ENCODE measurements at regions not wholly inside any gene's neighbourhood (a gene's known extent, or its start where the extent isn't known, plus 50 kb on each side); places are given as distances from the start of the nearest gene placed in this dataset.

DNA sequence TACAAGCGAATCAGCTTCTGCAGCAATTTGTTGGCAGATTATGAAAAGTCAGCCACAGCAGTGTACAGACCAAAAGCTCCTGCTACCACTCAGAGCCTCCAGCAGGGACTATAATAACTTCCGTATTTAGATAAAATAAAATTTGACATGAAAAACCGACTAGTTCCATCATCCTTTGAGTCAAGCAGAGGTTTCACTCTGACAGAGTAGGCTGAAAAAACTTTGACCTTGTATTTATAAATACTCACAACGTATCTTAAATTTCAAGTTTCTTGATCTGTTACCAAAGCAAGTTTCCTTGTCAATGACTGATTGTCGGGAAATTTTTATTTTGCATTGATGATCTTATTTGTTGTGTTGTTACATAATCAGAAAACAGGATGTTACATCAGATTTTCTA lies 283.4 kb downstream of the DAD1 start:
- Histone ChIP-seq H3K27ac (no peak overlapping the region), H3K27me3 (no peaks in the 10 kb centered on the region), H3K9me3 (no peaks in the 10 kb centered on the region), H3K4me1 (no peaks in the 10 kb centered on the region), H3K36me3 (no peaks in the 10 kb centered on the region), H3K4me3 (no peak overlapping the region)
- TF ChIP-seq POLR2A (IDR thresholded peaks at IDR 0.05), result no peak
- TF ChIP-seq CTCF (IDR thresholded peaks at IDR 0.05), result no peak
- intact Hi-C loops (cut with DNase I), result no loop called here
- WGBS (ENCODE audit: insufficient coverage, low coverage, low lambda C conversion rate, missing lambda C conversion rate), result 35% methylated on average over 5 of the region's 5 CpGs
- DNase-seq (no peak), ATAC-seq (no peak)

GRCh38 chr14:22304326-22304725 lies 284.7 kb downstream of the DAD1 start:
- peaks cover 0 to 1% of the 10 kb centered on the region in 2 donors for H3K27me3 ChIP-seq
- no peaks in the 10 kb centered on the region for H3K9me3 ChIP-seq
- no peaks in the 10 kb centered on the region for H3K36me3 ChIP-seq
- intact Hi-C loops (cut with DNase I), result no loop called here
- no peak overlapping the region for H3K27ac ChIP-seq
- no peak for ATAC-seq
- no peaks in the 10 kb centered on the region for H3K4me1 ChIP-seq
- no peak for TF ChIP-seq POLR2A (IDR thresholded peaks at IDR 0.05)
- TF ChIP-seq CTCF (IDR thresholded peaks at IDR 0.05), result no peak
- DNase-seq, result no peak
- 40% methylated on average over 2 of the region's 6 CpGs for WGBS (ENCODE audit: insufficient coverage, low coverage, low lambda C conversion rate, missing lambda C conversion rate)
- H3K4me3 ChIP-seq, result no peak overlapping the region

DNA sequence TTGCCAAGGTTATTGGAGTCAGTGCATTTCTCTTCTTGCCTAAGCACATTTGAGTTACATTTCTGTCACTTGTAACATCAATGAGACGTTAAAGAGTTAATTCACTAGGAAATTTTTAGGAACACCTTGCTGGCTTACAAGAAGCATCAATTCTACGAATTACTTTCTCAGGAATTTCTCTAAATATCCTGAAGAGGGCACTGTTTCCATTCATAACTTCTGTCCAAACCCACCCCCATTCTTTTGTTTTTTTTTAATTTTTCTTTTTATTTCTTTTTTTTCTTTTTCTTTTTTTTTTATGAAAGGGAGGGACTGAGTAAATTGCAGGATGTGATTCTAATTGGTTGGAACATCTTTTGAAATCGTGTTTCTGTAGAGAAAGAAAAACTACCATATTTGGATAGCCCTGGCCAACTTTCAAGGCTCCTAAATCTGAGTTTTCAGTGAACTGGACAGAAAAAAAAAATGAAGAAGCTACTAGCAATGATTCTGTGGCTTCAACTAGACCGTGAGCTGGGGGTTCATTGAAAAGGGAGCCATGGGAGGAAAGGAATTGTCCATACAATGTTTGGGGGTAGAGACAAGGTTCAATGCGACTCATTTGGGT lies 285.3 kb downstream of the DAD1 start:
- Histone ChIP-seq H3K9me3 (no peaks in the 10 kb centered on the region), H3K27ac (no peak overlapping the region), H3K4me1 (no peaks in the 10 kb centered on the region), H3K36me3 (no peaks in the 10 kb centered on the region), H3K27me3 (peaks cover 0 to 5% of the 10 kb centered on the region in 2 donors), H3K4me3 (no peak overlapping the region)
- intact Hi-C loops (cut with DNase I), result no loop called here
- DNase-seq, result no peak
- TF ChIP-seq POLR2A (IDR thresholded peaks at IDR 0.05) (no peak), CTCF (IDR thresholded peaks at IDR 0.05) (peak; percentile 12 to 44 (median 34))
- WGBS (ENCODE audit: insufficient coverage, low coverage, low lambda C conversion rate, missing lambda C conversion rate), result 15% methylated on average over 5 of the region's 5 CpGs
- ATAC-seq, result no peak

- H3K9me3 ChIP-seq, result no peaks in the 10 kb centered on the region
- no peak overlapping the region for H3K4me3 ChIP-seq
- H3K4me1 ChIP-seq, result no peaks in the 10 kb centered on the region
- peaks cover 0 to 5% of the 10 kb centered on the region in 2 donors for H3K27me3 ChIP-seq
- ATAC-seq (no peak), DNase-seq (no peak)
- H3K36me3 ChIP-seq, result no peaks in the 10 kb centered on the region
- no peak for TF ChIP-seq POLR2A (IDR thresholded peaks at IDR 0.05)
- no peak for TF ChIP-seq CTCF (IDR thresholded peaks at IDR 0.05)
- intact Hi-C loops (cut with DNase I), result no loop called here
- WGBS (ENCODE audit: insufficient coverage, low coverage, low lambda C conversion rate, missing lambda C conversion rate), result 55% methylated on average over 2 of the region's 2 CpGs
- H3K27ac ChIP-seq, result no peak overlapping the region
Observed at GRCh38 chr14:22300646-22301045, 288.4 kb downstream of the DAD1 start.

DNA sequence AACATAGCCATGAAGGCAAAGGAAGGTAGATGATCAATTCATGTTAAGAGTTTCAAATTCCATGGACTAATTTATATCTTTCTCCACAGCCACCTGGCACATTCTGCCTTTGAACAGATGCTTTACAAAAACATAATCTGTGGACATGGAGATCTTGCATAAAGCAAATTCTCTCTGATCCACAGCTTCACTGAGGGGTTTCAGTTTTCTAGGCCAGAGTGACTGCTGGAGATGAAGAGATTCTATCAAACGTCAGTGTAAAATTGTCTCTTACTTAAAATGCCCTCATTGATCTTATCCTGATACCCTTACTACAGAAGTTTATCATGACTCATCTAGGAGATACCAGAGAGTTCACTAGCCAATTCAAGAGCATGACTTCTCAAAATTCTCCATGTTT lies 291.6 kb downstream of the DAD1 start:
- Histone ChIP-seq H3K4me1 (no peaks in the 10 kb centered on the region), H3K9me3 (no peaks in the 10 kb centered on the region), H3K4me3 (no peak overlapping the region), H3K27me3 (peaks cover 0 to 5% of the 10 kb centered on the region in 2 donors), H3K27ac (no peak overlapping the region), H3K36me3 (no peaks in the 10 kb centered on the region)
- DNase-seq (no peak), ATAC-seq (no peak)
- 9% methylated on average over 1 of the region's 1 CpG for WGBS (ENCODE audit: insufficient coverage, low coverage, low lambda C conversion rate, missing lambda C conversion rate)
- TF ChIP-seq CTCF (IDR thresholded peaks at IDR 0.05) (no peak), POLR2A (IDR thresholded peaks at IDR 0.05) (no peak)
- intact Hi-C loops (cut with DNase I), result no loop called here
